K562 (cell line): ENCODE measurements at regions not wholly inside any gene's neighbourhood (a gene's known extent, or its start where the extent isn't known, plus 50 kb on each side); places are given as distances from the start of the nearest gene placed in this dataset.

ENCODE experiments used
- ATAC-seq: fragments of 200-7000 bp; cut with Tn5 transposase; 3 replicates; pipeline ENCODE4 v1.9.1; 2020; ENCODE audit warnings: moderate library complexity
- BruUV-seq: library from RNA; stranded (reverse); fragments of 400-500 nt; replicated peaks from 2 replicates; lab custom pipeline; 2021; lab: Mats Ljungman, UMichigan
- CTCF ChIA-PET: fragments of 300-600 bp; formaldehyde crosslinking; extraction: SDS; loops from one replicate; lab custom pipeline; 2021; ENCODE audit warnings: low intra/inter-chr PET ratio; lab: Yijun Ruan, JAX
- POLR2A ChIA-PET: fragments of 300-600, 350-650 bp; sonication (Branson Sonifier 250); formaldehyde crosslinking; extraction: SDS; loops from one replicate; lab custom pipeline; 2021; ENCODE audit warnings: antibody characterized with exemption, inconsistent platforms; lab: Yijun Ruan, JAX
- DNase-seq, 4 experiments: peaks; one replicate each; pipeline versions ENCODE4 v3.0.0 to v3.0.0-alpha.2; 2011 to 2018; ENCODE audit warnings: low spot score in 3 of 4, mixed read lengths in 3 of 4; ENCODE audit errors: extremely low read depth in 1 of 4
- FAIRE-seq: peaks from 2 replicates; lab custom pipeline; 2011; peaks lifted over from hg19 to GRCh38; lab: Jason Lieb, UNC
- H2AFZ ChIP-seq: 2 replicates; pipeline ENCODE4 v1.6.0; 2011; ENCODE audit warnings: low read depth, low read length, control low read depth, inconsistent platforms
- H3K27ac ChIP-seq: fragments of 200-600 bp; 3 replicates; pipeline ENCODE4 v1.8.0; 2011; ENCODE audit warnings: low read depth, mild to moderate bottlenecking, control low read depth, inconsistent platforms, low read length, moderate library complexity, mixed read lengths; ENCODE audit errors: extremely low read depth
- H3K27me3 ChIP-seq, 2 experiments: fragments of 300-600 bp in 1 of 2; 2 replicates in 1 of 2; 3 replicates in 1 of 2; pipeline versions ENCODE4 v1.6.0 to v1.8.0; 2011; ENCODE audit warnings: inconsistent platforms in 2 of 2, low read length in 2 of 2, mild to moderate bottlenecking in 1 of 2, mixed read lengths in 1 of 2, moderate library complexity in 1 of 2; ENCODE audit not compliant: control insufficient read depth in 2 of 2, insufficient read depth in 2 of 2
- H3K36me3 ChIP-seq: fragments of 300-600 bp; 3 replicates; pipeline ENCODE4 v1.8.0; 2011; ENCODE audit warnings: mild to moderate bottlenecking, low read length, inconsistent platforms; ENCODE audit not compliant: control insufficient read depth, insufficient read depth
- H3K4me1 ChIP-seq, 2 experiments: fragments of 200-600 bp in 1 of 2; replicated peaks in 1 of 2; 2 replicates in 1 of 2; 3 replicates in 1 of 2; pipeline versions ENCODE4 v1.5.1 to v1.8.0; 2011; ENCODE audit warnings: inconsistent platforms in 2 of 2, low read length in 2 of 2, mild to moderate bottlenecking in 1 of 2, mixed read lengths in 1 of 2, moderate library complexity in 1 of 2; ENCODE audit not compliant: control insufficient read depth in 2 of 2, insufficient read depth in 2 of 2
- H3K4me2 ChIP-seq: 2 replicates; pipeline ENCODE4 v1.6.1; 2011; ENCODE audit warnings: low read length, control low read depth, inconsistent platforms, mixed read lengths; ENCODE audit not compliant: insufficient read depth
- H3K4me3 ChIP-seq: fragments of 200-600 bp; sonication (generic), shearing (Covaris generic); 2 replicates; pipeline ENCODE4 v1.5.1; 2016; ENCODE audit warnings: control low read depth, inconsistent platforms
- H3K79me2 ChIP-seq: fragments of 200-600 bp; 3 replicates; pipeline ENCODE4 v1.8.0; 2011; ENCODE audit warnings: low read length, inconsistent platforms; ENCODE audit not compliant: control insufficient read depth, insufficient read depth
- H3K9ac ChIP-seq, 2 experiments: 2 replicates each; pipeline versions ENCODE4 v1.6.0 to v1.6.1; 2011; ENCODE audit warnings: low read depth in 2 of 2, low read length in 2 of 2, control low read depth in 1 of 2, inconsistent platforms in 1 of 2, mild to moderate bottlenecking in 1 of 2, mixed read lengths in 1 of 2; ENCODE audit not compliant: insufficient read depth in 1 of 2
- H3K9me1 ChIP-seq: one replicate; pipeline ENCODE4 v1.6.0; 2011; ENCODE audit warnings: inconsistent platforms, mild to moderate bottlenecking, low read length, moderate library complexity; ENCODE audit not compliant: control insufficient read depth, insufficient read depth
- H3K9me3 ChIP-seq: replicated peaks from 2 replicates; pipeline ENCODE4 v1.5.1; 2011; ENCODE audit warnings: low read depth, low read length, inconsistent platforms; ENCODE audit not compliant: control insufficient read depth, insufficient read depth
- H4K20me1 ChIP-seq: replicated peaks from 2 replicates; pipeline ENCODE4 v1.6.1; 2011; ENCODE audit warnings: low read length, inconsistent platforms, mixed read lengths; ENCODE audit not compliant: control insufficient read depth, insufficient read depth
- ATF3 ChIP-seq, 2 experiments: fragments of 450-650 bp in 1 of 2; sonication (generic) in 1 of 2; formaldehyde crosslinking in 1 of 2; IDR thresholded peaks in 1 of 2; conservative IDR thresholded peaks in 1 of 2; 2 replicates each; pipeline versions ENCODE4 v1.6.1 to v1.8.1; 2016 to 2023; ENCODE audit warnings: mild to moderate bottlenecking in 2 of 2, moderate library complexity in 2 of 2, inconsistent platforms in 1 of 2, missing genetic modification reagents in 1 of 2
- CCAR2 ChIP-seq: fragments of 200-400 bp; formaldehyde crosslinking; IDR thresholded peaks from 2 replicates; pipeline ENCODE4 v1.6.1; 2017; ENCODE audit warnings: mild to moderate bottlenecking, low read depth, low read length
- CCNT2 ChIP-seq: IDR thresholded peaks from 2 replicates; pipeline ENCODE4 v1.6.1; 2011; ENCODE audit warnings: borderline replicate concordance, low read depth, mild to moderate bottlenecking, moderate library complexity, mixed read lengths, low read length; ENCODE audit not compliant: insufficient read length; ENCODE audit errors: extremely low read depth
- CREB3L1 ChIP-seq: fragments of 450-650 bp; IDR thresholded peaks from 2 replicates; pipeline ENCODE4 v1.6.1; 2014; ENCODE audit warnings: low read depth, mild to moderate bottlenecking, moderate library complexity, borderline replicate concordance
- E2F3 ChIP-seq: fragments of 250-450 bp; sonication (Bioruptor Pico); IDR thresholded peaks from 2 replicates; pipeline ENCODE4 v1.4.0; 2020; ENCODE audit warnings: mild to moderate bottlenecking
- FOXK2 ChIP-seq, 2 experiments: fragments of 450-650 bp; IDR thresholded peaks in 1 of 2; conservative IDR thresholded peaks in 1 of 2; 2 replicates each; pipeline ENCODE4 v1.6.1; 2016; ENCODE audit warnings: low read depth in 2 of 2, mild to moderate bottlenecking in 1 of 2
- MXD1 ChIP-seq: fragments of 250-450 bp; sonication (Bioruptor Pico); IDR thresholded peaks from 2 replicates; pipeline ENCODE4 v1.8.0; 2021; ENCODE audit warnings: borderline replicate concordance, mild to moderate bottlenecking, moderate library complexity; ENCODE audit not compliant: poor library complexity, severe bottlenecking
- OTX1 ChIP-seq: fragments of 450-650 bp; formaldehyde crosslinking; IDR thresholded peaks from 2 replicates; pipeline ENCODE4 v1.4.0; 2022; ENCODE audit warnings: mild to moderate bottlenecking
- TEAD4 ChIP-seq, 2 experiments: sonication (generic) in 1 of 2; formaldehyde crosslinking in 1 of 2; IDR thresholded peaks; 2 replicates each; pipeline versions ENCODE4 v1.6.1 to v1.8.0; 2012 to 2022; ENCODE audit warnings: borderline replicate concordance in 1 of 2, inconsistent platforms in 1 of 2, low read length in 1 of 2, mild to moderate bottlenecking in 1 of 2, missing genetic modification reagents in 1 of 2
- XRCC3 ChIP-seq: fragments of 450-650 bp; IDR thresholded peaks from 2 replicates; pipeline ENCODE4 v1.6.1; 2017; ENCODE audit warnings: mild to moderate bottlenecking, moderate library complexity
- ZNF23 ChIP-seq: fragments of 250-450 bp; sonication (Bioruptor Pico); IDR thresholded peaks from 2 replicates; pipeline ENCODE4 v1.4.0; 2020; ENCODE audit warnings: mild to moderate bottlenecking
- ZNF668 ChIP-seq: fragments of 250-450 bp; sonication (Bioruptor Pico); IDR thresholded peaks from 2 replicates; pipeline ENCODE4 v1.8.0; 2022; ENCODE audit warnings: mild to moderate bottlenecking, inconsistent platforms
- ZNF79 ChIP-seq: fragments of 250-450 bp; sonication (Bioruptor Pico); IDR thresholded peaks from 2 replicates; pipeline ENCODE4 v1.4.0; 2020; ENCODE audit warnings: low read depth, mild to moderate bottlenecking, moderate library complexity
- WGBS: fragments of 100-300 bp; shearing (Covaris generic); methylation state at CpG from one replicate; pipeline ENCODE4 v1.1.6; 2016; ENCODE audit warnings: low coverage, mixed read lengths; ENCODE audit not compliant: insufficient coverage; ENCODE audit errors: missing lambda C conversion rate; 5-methylcytosine and 5-hydroxymethylcytosine counted together
- in situ Hi-C: fragments of 300-500 bp; cut with MboI; formaldehyde crosslinking; loops from 4 replicates; pipeline ENCODE4 v1.15.0; 2018; ENCODE audit warnings: inconsistent platforms, mixed read lengths
- intact Hi-C: fragments of 100-400 bp; cut with micrococcal nuclease; formaldehyde crosslinking; loops from 2 replicates; pipeline ENCODE4 v1.14.2; 2022

GRCh38 chr4:57655342-57655741, 545.2 kb upstream of the IGFBP7 start:
- WGBS: 0% methylated on average over 1 of the region's 1 CpG
- intact Hi-C loops (no loop called here), in situ Hi-C loops (no loop called here)
- CTCF ChIA-PET: no interaction called here
- no peak overlapping the region for H3K4me3 ChIP-seq
- no peaks in the 10 kb centered on the region for H4K20me1 ChIP-seq
- no peak overlapping the region for H2AFZ ChIP-seq
- ATAC-seq (no peak), DNase-seq (no peak), FAIRE-seq (no peak)
- H3K9ac ChIP-seq: no peak overlapping the region
- H3K36me3 ChIP-seq: no peaks in the 10 kb centered on the region
- H3K79me2 ChIP-seq: no peaks in the 10 kb centered on the region
- no TSS peak for BruUV-seq
- H3K27ac ChIP-seq: no peak overlapping the region
- POLR2A ChIA-PET: no interaction called here
- no peak overlapping the region for H3K4me2 ChIP-seq
- H3K9me1 ChIP-seq: no peaks in the 10 kb centered on the region
- H3K4me1 ChIP-seq: no peaks in the 10 kb centered on the region
- H3K27me3 ChIP-seq: no peaks in the 10 kb centered on the region
- no peak for TF ChIP-seq CCAR2
- H3K9me3 ChIP-seq: 0 out of 2 replicates have a peak, but pooled peaks cover 2% of the 10 kb centered on the region

GRCh38 chr4:57652779-57653178, 542.6 kb upstream of the IGFBP7 start:
- H3K79me2 ChIP-seq: no peaks in the 10 kb centered on the region
- H3K9me3 ChIP-seq: no peaks in the 10 kb centered on the region
- in situ Hi-C loops (no loop called here), intact Hi-C loops (no loop called here)
- H3K27ac ChIP-seq: no peak overlapping the region
- no peaks in the 10 kb centered on the region for H4K20me1 ChIP-seq
- H3K4me3 ChIP-seq: no peak overlapping the region
- POLR2A ChIA-PET: no interaction called here
- DNase-seq (no peak), FAIRE-seq (no peak), ATAC-seq (no peak)
- H3K27me3 ChIP-seq: no peaks in the 10 kb centered on the region
- H3K9me1 ChIP-seq: no peaks in the 10 kb centered on the region
- H2AFZ ChIP-seq: no peak overlapping the region
- no TSS peak for BruUV-seq
- no peaks in the 10 kb centered on the region for H3K4me1 ChIP-seq
- H3K36me3 ChIP-seq: no peaks in the 10 kb centered on the region
- no peak overlapping the region for H3K9ac ChIP-seq
- 0% methylated on average over 2 of the region's 2 CpGs for WGBS
- CTCF ChIA-PET: no interaction called here
- no peak overlapping the region for H3K4me2 ChIP-seq
- TF ChIP-seq ZNF79 (no peak), E2F3 (CRISPR knock-in tag) (no peak), FOXK2 (conservative IDR thresholded peaks at IDR 0.05 in 1 of 2, IDR thresholded peaks at IDR 0.05 in 1 of 2; ENCODE audit: low read depth in 2 of 2) (no peak), XRCC3 (no peak), TEAD4 (IDR thresholded peaks at IDR 0.05; ENCODE audit: low read length) (no peak), TEAD4 (CRISPR knock-in tag; IDR thresholded peaks at IDR 0.05; ENCODE audit: borderline replicate concordance) (no peak), CCNT2 (no peak), ZNF668 (no peak), ATF3 (IDR thresholded peaks at IDR 0.05) (no peak), ATF3 (CRISPR knock-in tag; conservative IDR thresholded peaks at IDR 0.05) (no peak), MXD1 (CRISPR knock-in tag) (no peak), OTX1 (CRISPR knock-in tag) (no peak), CREB3L1 (no peak), ZNF23 (CRISPR knock-in tag) (no peak)
